Gastrocnemius medialis (tissue), 4 donors: ENCODE measurements at regions not wholly inside any gene's neighbourhood (a gene's known extent, or its start where the extent isn't known, plus 50 kb on each side); places are given as distances from the start of the nearest gene placed in this dataset.

ENCODE experiments used
- CTCF ChIP-seq, 5 experiments: fragments of 450-650 bp in 3 of 5; fragments of 200-600 bp in 2 of 5; sonication (generic) in 2 of 5; IDR thresholded peaks in 4 of 5; conservative IDR thresholded peaks in 1 of 5; 1 replicate in 4 of 5; 2 replicates in 1 of 5; pipeline ENCODE4 v1.5.1; 2016 to 2019; ENCODE audit warnings: antibody characterized with exemption in 5 of 5, mild to moderate bottlenecking in 3 of 5, moderate library complexity in 3 of 5
- POLR2A ChIP-seq, 2 donors: fragments of 450-650 bp; IDR thresholded peaks; one replicate each; pipeline ENCODE4 v1.6.1; 2017; ENCODE audit warnings: antibody characterized with exemption in 2 of 2, mild to moderate bottlenecking in 2 of 2, moderate library complexity in 2 of 2

- TF ChIP-seq CTCF (IDR thresholded peaks at IDR 0.05 in 4 of 5, conservative IDR thresholded peaks at IDR 0.05 in 1 of 5) (no peak), POLR2A (IDR thresholded peaks at IDR 0.05) (no peak)
Observed at GRCh38 chr15:85899927-85900326, 105.2 kb upstream of the KLHL25 start.
